Muscle layer of colon (tissue), 2 donors: ENCODE measurements at regions not wholly inside any gene's neighbourhood (a gene's known extent, or its start where the extent isn't known, plus 50 kb on each side); places are given as distances from the start of the nearest gene placed in this dataset.

Experiments
- H3K27ac ChIP-seq: one replicate; pipeline ENCODE4 v1.7.0; 2013; ENCODE audit warnings: low read depth, mild to moderate bottlenecking, low read length, moderate library complexity
- H3K27me3 ChIP-seq, 2 donors: one replicate each; pipeline ENCODE4 v1.7.0; 2013; ENCODE audit warnings: low read length in 2 of 2, mild to moderate bottlenecking in 2 of 2; ENCODE audit not compliant: insufficient read depth in 2 of 2, control insufficient read depth in 1 of 2
- H3K36me3 ChIP-seq: one replicate; pipeline ENCODE4 v1.7.0; 2013; ENCODE audit warnings: mild to moderate bottlenecking, low read length; ENCODE audit not compliant: insufficient read depth
- H3K4me1 ChIP-seq: one replicate; pipeline ENCODE4 v1.7.0; 2013; ENCODE audit warnings: mild to moderate bottlenecking, low read length; ENCODE audit not compliant: insufficient read depth
- H3K4me3 ChIP-seq, 2 donors: one replicate each; pipeline ENCODE4 v1.7.0; 2013; ENCODE audit warnings: low read length in 2 of 2, low read depth in 1 of 2, mild to moderate bottlenecking in 1 of 2, moderate library complexity in 1 of 2
- H3K9ac ChIP-seq: one replicate; pipeline ENCODE4 v1.7.0; 2013; ENCODE audit warnings: low read length
- H3K9me3 ChIP-seq: one replicate; pipeline ENCODE4 v1.7.0; 2013; ENCODE audit warnings: mild to moderate bottlenecking, low read length
- donor health status: abdominal sarcoma.
- donor health status: Adenocarcinoma of cecum.

DNA sequence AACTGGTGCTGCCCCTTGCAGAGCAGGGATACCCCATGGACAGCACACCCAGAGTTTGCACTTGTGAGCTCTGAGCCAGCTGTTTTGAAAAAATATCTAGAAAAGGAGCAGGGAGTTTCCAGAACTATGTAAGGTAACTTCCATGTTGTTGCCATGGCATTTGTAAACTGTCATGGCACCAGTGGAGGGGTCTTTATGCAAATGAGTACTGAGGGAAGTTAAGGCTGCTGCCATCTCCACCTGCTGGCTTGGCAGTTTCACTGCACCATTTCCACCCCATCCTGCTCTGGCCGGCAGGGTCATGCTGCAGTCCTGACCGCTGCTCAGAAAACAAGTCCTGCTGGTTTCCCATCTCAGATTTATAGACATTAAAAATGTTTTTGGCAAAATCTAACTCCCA is 52.3 kb upstream of the SNTG2 start:
- Histone ChIP-seq H3K27ac (no peak overlapping the region), H3K9ac (no peak overlapping the region), H3K9me3 (no peaks in the 10 kb centered on the region), H3K27me3 (no peaks in the 10 kb centered on the region), H3K4me3 (no peak overlapping the region), H3K4me1 (no peaks in the 10 kb centered on the region), H3K36me3 (no peaks in the 10 kb centered on the region)

DNA sequence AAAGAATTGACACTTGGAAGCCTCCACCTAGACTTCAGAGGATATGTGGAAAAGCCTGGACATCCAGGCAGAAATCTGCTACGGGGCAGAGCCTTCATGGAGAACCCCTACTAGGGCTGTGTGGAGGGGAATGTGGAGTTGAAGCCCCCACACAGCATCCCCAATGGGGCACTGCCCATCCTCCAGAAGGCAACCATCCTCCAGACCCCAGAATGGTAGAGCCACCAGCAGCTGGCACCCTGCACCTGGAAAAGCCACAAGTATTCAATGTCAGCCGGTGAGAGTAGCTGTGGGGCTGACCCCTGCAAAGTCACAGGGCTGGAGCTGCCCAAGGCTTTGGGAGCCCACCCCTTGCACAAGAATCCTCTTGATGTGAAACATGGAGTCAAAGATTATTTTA is 53.6 kb upstream of the SNTG2 start:
- Histone ChIP-seq H3K27ac (no peak overlapping the region), H3K9me3 (no peaks in the 10 kb centered on the region), H3K9ac (no peak overlapping the region), H3K36me3 (no peaks in the 10 kb centered on the region), H3K4me1 (no peaks in the 10 kb centered on the region), H3K27me3 (no peaks in the 10 kb centered on the region), H3K4me3 (no peak overlapping the region)

DNA sequence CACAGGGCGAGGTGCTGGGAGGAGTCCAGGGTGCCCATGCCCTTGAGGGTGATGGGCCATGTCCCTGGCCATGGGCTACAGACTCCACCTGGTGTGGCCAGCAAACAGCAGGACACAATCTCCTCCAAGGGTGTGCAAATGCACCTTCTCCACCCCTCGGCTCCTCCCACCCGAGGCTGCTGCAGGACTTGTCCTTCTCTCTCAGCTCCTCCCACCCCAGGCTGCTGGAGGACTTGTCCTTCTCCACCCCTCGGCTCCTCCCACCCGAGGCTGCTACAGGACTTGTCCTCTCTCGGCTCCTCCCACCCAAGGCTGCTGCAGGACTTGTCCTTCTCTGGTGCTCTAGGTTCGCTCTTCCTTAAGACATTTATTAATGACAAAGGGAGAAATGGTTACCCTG is 57.3 kb upstream of the SNTG2 start:
- no peaks in the 10 kb centered on the region for H3K9me3 ChIP-seq
- no peak overlapping the region for H3K4me3 ChIP-seq
- H3K9ac ChIP-seq = no peak overlapping the region
- no peaks in the 10 kb centered on the region for H3K27me3 ChIP-seq
- no peaks in the 10 kb centered on the region for H3K4me1 ChIP-seq
- no peak overlapping the region for H3K27ac ChIP-seq
- no peaks in the 10 kb centered on the region for H3K36me3 ChIP-seq

DNA sequence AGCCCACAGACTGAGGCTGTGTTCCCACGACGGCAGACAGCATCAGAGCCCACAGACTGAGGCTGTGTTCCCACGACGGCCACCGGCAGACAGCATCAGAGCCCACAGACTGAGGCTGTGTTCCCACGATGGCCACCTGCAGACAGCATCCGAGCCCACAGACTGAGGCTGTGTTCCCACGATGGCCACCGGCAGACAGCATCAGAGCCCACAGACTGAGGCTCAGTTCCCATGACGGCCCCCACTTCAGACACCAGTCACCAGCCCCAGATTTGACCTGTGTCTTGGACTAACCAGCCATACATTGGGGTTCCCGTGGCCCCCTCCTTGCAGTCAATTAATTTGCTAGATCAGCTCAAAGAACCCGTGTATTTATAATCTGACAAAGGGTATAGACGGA is 57.8 kb upstream of the SNTG2 start:
- H3K9ac ChIP-seq = no peak overlapping the region

DNA sequence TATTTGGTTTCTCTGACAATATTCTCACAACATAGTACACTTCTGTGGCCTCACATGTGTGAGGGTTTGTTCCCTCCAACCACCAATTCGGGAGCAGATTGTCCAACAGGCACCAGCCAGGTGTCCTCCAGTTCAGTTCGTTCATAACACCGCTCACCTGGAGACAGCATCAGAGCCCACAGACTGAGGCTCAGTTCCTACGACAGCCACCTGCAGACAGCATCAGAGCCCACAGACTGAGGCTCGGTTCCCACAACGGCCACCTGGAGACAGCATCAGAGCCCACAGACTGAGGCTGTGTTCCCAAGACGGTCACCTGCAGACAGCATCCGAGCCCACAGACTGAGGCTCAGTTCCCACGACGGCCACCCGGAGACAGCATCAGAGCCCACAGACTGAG is 58.2 kb upstream of the SNTG2 start:
- no peaks in the 10 kb centered on the region for H3K4me1 ChIP-seq
- H3K27me3 ChIP-seq = no peaks in the 10 kb centered on the region
- H3K9ac ChIP-seq = no peak overlapping the region
- no peaks in the 10 kb centered on the region for H3K36me3 ChIP-seq
- H3K27ac ChIP-seq = no peak overlapping the region
- H3K4me3 ChIP-seq = no peak overlapping the region
- no peaks in the 10 kb centered on the region for H3K9me3 ChIP-seq

More for the DNA sequence above, 57.8 kb upstream of the SNTG2 start:
- H3K4me1 ChIP-seq = no peaks in the 10 kb centered on the region
- H3K27me3 ChIP-seq = no peaks in the 10 kb centered on the region
- no peaks in the 10 kb centered on the region for H3K9me3 ChIP-seq
- no peak overlapping the region for H3K27ac ChIP-seq
- H3K36me3 ChIP-seq = no peaks in the 10 kb centered on the region
- H3K4me3 ChIP-seq = no peak overlapping the region

DNA sequence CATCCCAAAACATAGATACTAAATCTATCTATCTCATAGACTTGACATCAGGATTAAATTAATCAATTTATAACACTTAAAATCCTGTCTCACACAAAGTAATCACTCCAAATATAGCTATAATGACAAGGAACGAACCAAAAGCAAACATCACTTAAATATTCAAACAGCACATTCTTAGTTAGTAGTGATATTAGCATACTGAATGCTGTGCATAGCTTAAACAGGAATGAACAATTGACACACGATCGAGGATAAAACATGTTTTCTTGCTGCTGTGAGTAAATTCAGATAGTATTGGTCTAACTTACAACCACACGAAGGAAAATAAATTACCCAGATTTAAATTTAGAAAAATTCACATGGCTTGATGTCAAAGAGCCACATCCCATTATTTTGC is 58.9 kb upstream of the SNTG2 start:
- H3K9me3 ChIP-seq = no peaks in the 10 kb centered on the region
- H3K4me3 ChIP-seq = no peak overlapping the region
- no peaks in the 10 kb centered on the region for H3K36me3 ChIP-seq
- no peaks in the 10 kb centered on the region for H3K27me3 ChIP-seq
- no peak overlapping the region for H3K27ac ChIP-seq
- H3K9ac ChIP-seq = no peak overlapping the region
- no peaks in the 10 kb centered on the region for H3K4me1 ChIP-seq

DNA sequence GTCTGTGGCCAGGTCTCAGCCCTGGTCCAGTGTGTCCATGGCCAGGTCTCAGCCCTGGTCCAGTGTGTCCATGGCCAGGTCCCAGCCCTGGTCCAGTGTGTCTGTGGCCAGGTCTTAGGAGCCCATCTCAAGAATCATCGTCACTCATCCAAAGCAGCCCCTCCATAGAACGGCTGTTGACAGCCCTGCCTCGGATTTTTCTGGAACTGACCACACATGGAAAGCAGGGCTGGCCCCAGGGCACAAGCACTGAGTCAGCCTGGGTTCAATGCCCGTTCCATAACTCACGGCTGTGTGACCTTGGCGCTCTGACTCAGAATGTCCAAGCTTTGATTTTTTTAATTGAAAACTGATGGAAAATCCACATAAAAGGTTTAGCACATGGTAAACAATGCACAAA is 59.9 kb upstream of the SNTG2 start:
- Histone ChIP-seq H3K27me3 (no peaks in the 10 kb centered on the region), H3K27ac (no peak overlapping the region), H3K36me3 (no peaks in the 10 kb centered on the region), H3K9ac (no peak overlapping the region), H3K9me3 (no peaks in the 10 kb centered on the region), H3K4me3 (no peak overlapping the region), H3K4me1 (no peaks in the 10 kb centered on the region)

DNA sequence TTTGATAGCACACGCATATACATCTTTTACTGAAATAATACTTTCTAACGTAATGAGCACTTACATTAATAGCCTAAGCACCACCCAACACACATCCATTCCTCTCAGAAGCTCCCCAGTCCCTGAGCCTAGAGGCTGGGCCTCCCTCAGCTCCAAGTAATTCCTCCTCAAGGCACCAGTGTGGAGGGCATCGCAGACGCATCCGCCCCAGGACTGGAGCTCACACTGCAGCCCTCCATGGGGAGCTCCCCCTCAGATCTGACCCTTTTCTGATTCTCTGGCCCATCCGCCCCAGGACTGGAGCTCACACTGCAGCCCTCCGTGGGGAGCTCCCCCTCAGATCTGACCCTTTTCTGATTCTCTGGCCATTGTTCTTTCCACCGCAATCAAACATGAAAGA is 60.4 kb upstream of the SNTG2 start:
- Histone ChIP-seq H3K9me3 (no peaks in the 10 kb centered on the region), H3K27me3 (no peaks in the 10 kb centered on the region), H3K9ac (no peak overlapping the region), H3K27ac (no peak overlapping the region), H3K36me3 (no peaks in the 10 kb centered on the region), H3K4me1 (no peaks in the 10 kb centered on the region), H3K4me3 (no peak overlapping the region)

DNA sequence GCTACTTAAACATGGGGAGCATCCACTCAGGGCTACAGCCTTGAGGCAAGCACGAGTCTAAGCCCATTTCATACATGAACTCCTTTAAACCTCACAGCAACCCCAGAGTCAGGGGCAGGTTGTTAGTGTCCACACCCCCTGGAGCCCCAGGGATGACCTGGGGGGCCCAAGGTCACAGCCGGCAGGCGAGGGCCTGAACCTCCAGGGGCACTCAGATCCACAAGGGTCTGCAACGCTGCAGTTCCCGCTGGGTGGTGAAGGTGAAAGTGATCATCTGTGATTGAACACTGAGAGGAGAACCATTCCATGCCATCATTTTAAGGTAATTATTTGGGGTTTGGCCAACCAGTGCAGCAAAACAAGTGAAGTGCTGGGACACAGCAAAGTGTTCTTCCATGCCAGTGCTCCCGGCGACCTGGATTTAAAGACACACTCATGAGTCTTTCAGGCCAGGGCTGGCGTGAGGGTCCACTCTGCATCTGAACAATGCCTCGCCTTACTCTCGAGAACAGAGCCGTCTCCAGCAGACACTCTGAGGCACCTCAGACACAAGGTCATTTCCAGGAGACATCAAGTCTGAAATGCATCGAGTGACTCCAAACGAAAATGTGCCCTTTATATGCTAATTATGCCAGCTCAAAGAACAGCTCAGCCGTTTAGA is 61.6 kb upstream of the SNTG2 start:
- Histone ChIP-seq H3K4me1 (no peaks in the 10 kb centered on the region), H3K36me3 (no peaks in the 10 kb centered on the region)

DNA sequence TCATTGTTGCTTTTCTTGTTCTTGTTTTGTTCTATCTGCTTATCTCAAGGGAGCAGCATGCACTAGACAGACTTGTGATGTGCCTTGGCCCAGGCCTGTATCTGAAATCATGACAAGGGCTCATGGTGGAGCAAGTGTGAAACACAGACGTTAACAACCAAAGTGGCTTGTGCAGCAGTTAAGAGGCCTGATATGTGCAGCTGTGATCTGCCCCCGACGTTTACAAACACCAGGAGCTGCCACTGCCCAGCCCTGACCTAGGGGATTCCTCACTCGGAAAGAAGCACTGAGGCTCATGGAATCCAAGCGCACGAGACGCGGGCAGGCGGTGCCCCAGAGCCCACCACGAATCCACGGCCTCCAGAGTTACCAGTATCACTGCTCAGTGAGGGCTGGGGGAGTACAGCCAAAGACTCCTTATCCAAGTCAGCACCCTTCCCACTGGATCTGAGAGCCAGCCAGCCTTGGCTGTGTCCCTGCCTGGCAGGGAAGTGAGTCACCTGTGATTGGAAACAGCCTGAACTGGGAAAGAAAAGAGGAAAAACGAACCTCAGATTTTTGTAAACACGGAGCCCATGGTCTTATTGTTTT is 62.3 kb upstream of the SNTG2 start:
- Histone ChIP-seq H3K4me3 (no peak overlapping the region), H3K9me3 (no peaks in the 10 kb centered on the region), H3K9ac (no peak overlapping the region), H3K27me3 (peaks cover 1 to 12% of the 10 kb centered on the region in 2 donors), H3K4me1 (no peaks in the 10 kb centered on the region), H3K36me3 (no peaks in the 10 kb centered on the region), H3K27ac (no peak overlapping the region)

More for the DNA sequence above, 61.6 kb upstream of the SNTG2 start:
- H3K27ac ChIP-seq = no peak overlapping the region
- H3K9ac ChIP-seq = no peak overlapping the region
- no peaks in the 10 kb centered on the region for H3K9me3 ChIP-seq
- no peak overlapping the region for H3K4me3 ChIP-seq
- H3K27me3 ChIP-seq = peaks cover 0 to 6% of the 10 kb centered on the region in 2 donors

DNA sequence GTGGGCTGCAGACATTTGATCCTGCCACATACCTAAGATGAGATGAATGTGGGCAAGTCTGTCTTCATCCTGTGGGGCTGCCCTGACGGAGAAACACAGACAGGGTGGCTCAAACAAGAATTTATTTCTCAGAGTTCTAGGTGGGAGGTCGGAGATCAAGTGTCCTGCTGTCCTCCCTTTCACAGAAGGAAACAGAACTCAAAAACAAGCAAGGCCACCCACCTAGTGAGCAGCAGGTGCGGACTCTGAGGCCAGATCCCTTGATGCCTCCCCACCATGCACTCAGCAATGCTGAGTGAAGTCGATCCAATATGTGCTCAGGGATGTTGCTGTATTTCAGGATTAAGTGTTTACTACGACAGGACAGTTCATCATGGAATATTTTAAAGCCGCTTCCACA is 63.0 kb upstream of the SNTG2 start:
- Histone ChIP-seq H3K4me3 (no peak overlapping the region), H3K4me1 (no peaks in the 10 kb centered on the region), H3K36me3 (no peaks in the 10 kb centered on the region), H3K9ac (no peak overlapping the region), H3K27me3 (peaks cover 8 to 15% of the 10 kb centered on the region in 2 donors), H3K9me3 (no peaks in the 10 kb centered on the region), H3K27ac (no peak overlapping the region)
